Stomach (tissue), 8 donors: ENCODE measurements at regions not wholly inside any gene's neighbourhood (a gene's known extent, or its start where the extent isn't known, plus 50 kb on each side); places are given as distances from the start of the nearest gene placed in this dataset.

ENCODE experiments used
- DNase-seq, 2 donors: peaks; one replicate each; pipeline versions ENCODE4 v3.0.0 to v3.0.0-alpha.2; 2013 to 2019
- H3K27ac ChIP-seq, 5 donors: fragments of 200-600 bp in 4 of 5; sonication (generic) in 4 of 5; one replicate each; pipeline ENCODE4 v1.5.1; 2013 to 2019; ENCODE audit warnings: mild to moderate bottlenecking in 1 of 5, moderate library complexity in 1 of 5
- H3K27me3 ChIP-seq, 3 donors: fragments of 200-600 bp; sonication (generic); one replicate each; pipeline ENCODE4 v1.5.1; 2017 to 2019; ENCODE audit warnings: mixed run types in 1 of 3
- H3K36me3 ChIP-seq, 4 donors: fragments of 200-600 bp; sonication (generic); 1 replicate in 3 of 4; 2 replicates in 1 of 4; pipeline ENCODE4 v1.5.1; 2016 to 2019
- H3K4me1 ChIP-seq, 4 donors: fragments of 200-600 bp; sonication (generic); one replicate each; pipeline ENCODE4 v1.5.1; 2016 to 2019
- H3K4me3 ChIP-seq, 4 donors: fragments of 200-600 bp; sonication (generic) in 3 of 4; one replicate each; pipeline ENCODE4 v1.5.1; 2016 to 2019; ENCODE audit warnings: mild to moderate bottlenecking in 1 of 4
- H3K9me3 ChIP-seq, 4 donors: fragments of 200-600 bp; sonication (generic); one replicate each; pipeline ENCODE4 v1.5.1; 2016 to 2019
- EP300 ChIP-seq: sonication (generic); formaldehyde crosslinking; IDR thresholded peaks from one replicate; pipeline ENCODE4 v1.6.1; 2017; ENCODE audit warnings: antibody characterized with exemption
- POLR2A ChIP-seq, 4 donors: fragments of 450-650 bp; IDR thresholded peaks; one replicate each; pipeline ENCODE4 v1.6.1; 2016; ENCODE audit warnings: antibody characterized with exemption in 4 of 4, control low read depth in 2 of 4, mild to moderate bottlenecking in 1 of 4, moderate library complexity in 1 of 4
- POLR2AphosphoS5 ChIP-seq, 3 donors: sonication (generic); formaldehyde crosslinking; IDR thresholded peaks; one replicate each; pipeline ENCODE4 v1.6.1; 2016; ENCODE audit warnings: antibody characterized with exemption in 3 of 3
- WGBS, 5 donors: extraction: QIAGEN DNeasy Blood & Tissue Kit in 3 of 5; methylation state at CpG; one replicate each; pipeline versions ENCODE4 v1.1.5 to v1.1.7; 2013 to 2018; 5-methylcytosine and 5-hydroxymethylcytosine counted together
- intact Hi-C: fragments of 100-400 bp; cut with DNase I; formaldehyde crosslinking; loops from one replicate; pipeline ENCODE4 v1.15.1; 2023; ENCODE audit warnings: low total_unique reads
- TF ChIP-seq, protein P1 (sequence below), 7 experiments: fragments of 450-650 bp in 4 of 7; fragments of 200-600 bp in 3 of 7; sonication (generic) in 3 of 7; IDR thresholded peaks; one replicate each; pipeline ENCODE4 v1.5.1; 2016 to 2019; ENCODE audit warnings: antibody characterized with exemption in 7 of 7, control low read depth in 2 of 7, mild to moderate bottlenecking in 1 of 7
- donor health status: healthy with polysubstance abuse.
- donor health status: Bipolar disorder and iron deficiency.
- donor health status: healthy.

GRCh38 chr3:139173372-139174108 lies 128.8 kb upstream of the PRR23C start:
- peak in 1 of 2 donors; percentile 46 for DNase-seq
- Histone ChIP-seq H3K36me3 (no peaks in the 10 kb centered on the region), H3K4me1 (peaks cover 0 to 13% (median 3%) of the 10 kb centered on the region in 4 donors), H3K4me3 (peak overlapping the region; percentile 18 to 37 (median 23)), H3K27ac (no peak overlapping the region), H3K27me3 (no peaks in the 10 kb centered on the region), H3K9me3 (peaks cover 0 to 13% (median 7%) of the 10 kb centered on the region in 4 donors)
- WGBS, 5 donors: 19 to 29% (median 22%) methylated on average over 9 of the region's 9 CpGs
- intact Hi-C loops: no loop called here
- TF ChIP-seq EP300 (no peak), POLR2A (IDR thresholded peaks at IDR 0.05) (no peak), POLR2AphosphoS5 (IDR thresholded peaks at IDR 0.05) (no peak)
- TF ChIP-seq, protein P1, sequence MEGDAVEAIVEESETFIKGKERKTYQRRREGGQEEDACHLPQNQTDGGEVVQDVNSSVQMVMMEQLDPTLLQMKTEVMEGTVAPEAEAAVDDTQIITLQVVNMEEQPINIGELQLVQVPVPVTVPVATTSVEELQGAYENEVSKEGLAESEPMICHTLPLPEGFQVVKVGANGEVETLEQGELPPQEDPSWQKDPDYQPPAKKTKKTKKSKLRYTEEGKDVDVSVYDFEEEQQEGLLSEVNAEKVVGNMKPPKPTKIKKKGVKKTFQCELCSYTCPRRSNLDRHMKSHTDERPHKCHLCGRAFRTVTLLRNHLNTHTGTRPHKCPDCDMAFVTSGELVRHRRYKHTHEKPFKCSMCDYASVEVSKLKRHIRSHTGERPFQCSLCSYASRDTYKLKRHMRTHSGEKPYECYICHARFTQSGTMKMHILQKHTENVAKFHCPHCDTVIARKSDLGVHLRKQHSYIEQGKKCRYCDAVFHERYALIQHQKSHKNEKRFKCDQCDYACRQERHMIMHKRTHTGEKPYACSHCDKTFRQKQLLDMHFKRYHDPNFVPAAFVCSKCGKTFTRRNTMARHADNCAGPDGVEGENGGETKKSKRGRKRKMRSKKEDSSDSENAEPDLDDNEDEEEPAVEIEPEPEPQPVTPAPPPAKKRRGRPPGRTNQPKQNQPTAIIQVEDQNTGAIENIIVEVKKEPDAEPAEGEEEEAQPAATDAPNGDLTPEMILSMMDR (IDR thresholded peaks at IDR 0.05): no peak

- Histone ChIP-seq H3K9me3 (peaks cover 0 to 17% (median 14%) of the 10 kb centered on the region in 4 donors), H3K4me3 (no peak overlapping the region), H3K36me3 (no peaks in the 10 kb centered on the region), H3K27me3 (no peaks in the 10 kb centered on the region), H3K27ac (no peak overlapping the region), H3K4me1 (no peaks in the 10 kb centered on the region)
- intact Hi-C loops: no loop called here
- WGBS, 5 donors: 96 to 99% (median 98%) methylated on average over 2 of the region's 2 CpGs
- TF ChIP-seq POLR2A (IDR thresholded peaks at IDR 0.05): no peak
- no peak for TF ChIP-seq POLR2AphosphoS5 (IDR thresholded peaks at IDR 0.05)
- TF ChIP-seq, protein P1 (IDR thresholded peaks at IDR 0.05): no peak
- TF ChIP-seq EP300: no peak
- DNase-seq: no peak
These were observed 135.8 kb upstream of the PRR23C start for GRCh38 chr3:139180489-139180888.

DNA sequence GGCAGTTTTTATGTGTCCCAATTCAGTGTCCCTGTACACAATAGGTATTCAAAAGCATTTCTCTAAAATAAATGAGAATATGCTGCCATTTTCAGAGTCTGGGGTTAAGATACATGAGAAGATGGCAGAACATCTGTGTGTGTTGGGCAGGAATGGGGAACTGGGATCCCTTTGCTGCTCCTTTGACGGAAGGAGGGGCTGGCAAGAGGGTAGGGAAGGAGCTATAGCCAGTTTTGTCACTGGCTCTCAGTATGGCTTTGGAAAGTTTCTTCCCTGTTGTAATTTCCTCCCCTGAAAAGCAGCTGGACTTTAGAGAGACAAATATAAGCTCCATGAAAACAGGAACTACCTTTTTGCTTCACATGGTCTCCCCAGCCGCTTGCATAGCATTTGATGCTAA lies 137.5 kb upstream of the PRR23C start:
- Histone ChIP-seq H3K27ac (no peak overlapping the region), H3K4me1 (no peaks in the 10 kb centered on the region), H3K27me3 (no peaks in the 10 kb centered on the region), H3K9me3 (peaks cover 0 to 17% (median 14%) of the 10 kb centered on the region in 4 donors), H3K36me3 (no peaks in the 10 kb centered on the region), H3K4me3 (no peak overlapping the region)
- intact Hi-C loops: no loop called here
- WGBS, 5 donors: 25 to 55% (median 54%) methylated on average over 2 of the region's 2 CpGs
- TF ChIP-seq POLR2AphosphoS5 (IDR thresholded peaks at IDR 0.05) (no peak), POLR2A (IDR thresholded peaks at IDR 0.05) (no peak), EP300 (no peak)
- TF ChIP-seq, protein P1 (IDR thresholded peaks at IDR 0.05): no peak
- no peak for DNase-seq

GRCh38 chr3:139182598-139182997 lies 137.9 kb upstream of the PRR23C start:
- Histone ChIP-seq H3K4me1 (no peaks in the 10 kb centered on the region), H3K36me3 (no peaks in the 10 kb centered on the region), H3K27ac (no peak overlapping the region), H3K4me3 (no peak overlapping the region), H3K27me3 (no peaks in the 10 kb centered on the region), H3K9me3 (peaks cover 0 to 17% (median 14%) of the 10 kb centered on the region in 4 donors)
- intact Hi-C loops: no loop called here
- DNase-seq: no peak
- TF ChIP-seq EP300 (no peak), POLR2AphosphoS5 (IDR thresholded peaks at IDR 0.05) (no peak), POLR2A (IDR thresholded peaks at IDR 0.05) (no peak)
- TF ChIP-seq, protein P1 (IDR thresholded peaks at IDR 0.05): no peak
- 42 to 62% (median 51%) methylated on average over 2 of the region's 2 CpGs for WGBS, 5 donors
